H1 (cell line): ENCODE measurements at regions not wholly inside any gene's neighbourhood (a gene's known extent, or its start where the extent isn't known, plus 50 kb on each side); places are given as distances from the start of the nearest gene placed in this dataset.
"Not testable (repeated sequence)": the region's sequence is repeated elsewhere in the genome, so short reads cannot be mapped to it uniquely, and the experiment has no call there.

Experiments used
- CTCF ChIA-PET: fragments of 300-600 bp; sonication (Branson Sonifier 250); formaldehyde crosslinking; loops from one replicate; lab custom pipeline; 2021; ENCODE audit not compliant: partially characterized antibody; lab: Charles Lee
- POLR2A ChIA-PET: fragments of 300-600 bp; sonication (Branson Sonifier 250); formaldehyde crosslinking; loops from one replicate; lab custom pipeline; 2021; ENCODE audit warnings: inconsistent platforms; ENCODE audit not compliant: partially characterized antibody; lab: Charles Lee
- DNase-seq, 2 experiments: peaks; one replicate each; pipeline versions ENCODE4 v3.0.0 to v3.0.0-alpha.2; 2010 to 2022; ENCODE audit warnings: low spot score in 2 of 2, low read depth in 1 of 2, mixed read lengths in 1 of 2
- FAIRE-seq: peaks from 2 replicates; lab custom pipeline; 2011; peaks lifted over from hg19 to GRCh38; lab: Jason Lieb, UNC
- H2AFZ ChIP-seq: 2 replicates; pipeline ENCODE4 v1.8.1; 2012; ENCODE audit warnings: low read length, inconsistent platforms
- H2AK5ac ChIP-seq: 2 replicates; pipeline ENCODE4 v1.6.1; 2013; ENCODE audit warnings: low read depth, low read length
- H2BK120ac ChIP-seq: replicated peaks from 2 replicates; pipeline ENCODE3; 2013; ENCODE audit warnings: low read depth, low read length, inconsistent platforms
- H2BK12ac ChIP-seq: 2 replicates; pipeline ENCODE4 v1.6.1; 2013; ENCODE audit warnings: low read depth, low read length
- H2BK15ac ChIP-seq: 2 replicates; pipeline ENCODE4 v1.6.1; 2013; ENCODE audit warnings: low read length
- H2BK20ac ChIP-seq: 2 replicates; pipeline ENCODE4 v1.6.1; 2013; ENCODE audit warnings: low read length
- H2BK5ac ChIP-seq: 2 replicates; pipeline ENCODE4 v1.6.1; 2013; ENCODE audit warnings: low read depth, low read length
- H3K14ac ChIP-seq: 2 replicates; pipeline ENCODE4 v1.6.1; 2013; ENCODE audit warnings: inconsistent platforms; ENCODE audit not compliant: insufficient read length
- H3K18ac ChIP-seq: 2 replicates; pipeline ENCODE4 v1.6.1; 2013; ENCODE audit warnings: low read length; ENCODE audit errors: extremely low read depth
- H3K23ac ChIP-seq: 2 replicates; pipeline ENCODE4 v1.6.1; 2013; ENCODE audit warnings: inconsistent platforms; ENCODE audit not compliant: insufficient read length
- H3K23me2 ChIP-seq: 2 replicates; pipeline ENCODE4 v1.6.1; 2013; ENCODE audit warnings: low read depth, low read length
- H3K27ac ChIP-seq: 2 replicates; pipeline ENCODE4 v1.6.1; 2011; ENCODE audit warnings: low read depth, low read length, inconsistent platforms
- H3K27me3 ChIP-seq, 4 experiments: replicated peaks in 1 of 4; 1 replicate in 1 of 4; 2 replicates in 3 of 4; pipeline versions ENCODE4 v1.6.1 to v1.8.1; 2011 to 2013; ENCODE audit warnings: low read length in 3 of 4, mild to moderate bottlenecking in 3 of 4, inconsistent platforms in 2 of 4, mixed read lengths in 2 of 4, moderate library complexity in 1 of 4; ENCODE audit not compliant: control insufficient read depth in 3 of 4, insufficient read depth in 3 of 4; ENCODE audit errors: extremely low read depth in 1 of 4
- H3K36me3 ChIP-seq, 4 experiments: 2 replicates each; pipeline versions ENCODE4 v1.6.1 to v1.8.1; 2011 to 2013; ENCODE audit warnings: mild to moderate bottlenecking in 4 of 4, low read length in 3 of 4, moderate library complexity in 2 of 4, control low read depth in 1 of 4, inconsistent platforms in 1 of 4; ENCODE audit not compliant: insufficient read depth in 4 of 4, control insufficient read depth in 2 of 4
- H3K4ac ChIP-seq: replicated peaks from 2 replicates; pipeline ENCODE3; 2013; ENCODE audit warnings: low read length, low read depth, mixed read lengths, inconsistent platforms; ENCODE audit not compliant: insufficient read length
- H3K4me1 ChIP-seq, 4 experiments: replicated peaks in 1 of 4; 1 replicate in 1 of 4; 2 replicates in 3 of 4; pipeline versions ENCODE4 v1.6.1 to v1.8.1; 2011 to 2013; ENCODE audit warnings: low read length in 3 of 4, inconsistent platforms in 2 of 4, mixed read lengths in 1 of 4; ENCODE audit not compliant: insufficient read depth in 4 of 4, control insufficient read depth in 3 of 4
- H3K4me2 ChIP-seq, 2 experiments: 2 replicates each; pipeline versions ENCODE4 v1.6.1 to v1.8.1; 2011 to 2013; ENCODE audit warnings: low read depth in 2 of 2, low read length in 2 of 2, control low read depth in 1 of 2, inconsistent platforms in 1 of 2, mild to moderate bottlenecking in 1 of 2; ENCODE audit not compliant: insufficient read depth in 1 of 2
- H3K4me3 ChIP-seq, 4 experiments: fragments of 200-600, 300-600 bp in 1 of 4; sonication (generic), shearing (Covaris generic), sonication (Bioruptor Twin) in 1 of 4; 2 replicates each; pipeline versions ENCODE4 v1.5.1 to v1.8.1; 2011 to 2016; ENCODE audit warnings: low read length in 4 of 4, low read depth in 3 of 4, control low read depth in 2 of 4, inconsistent platforms in 2 of 4, mild to moderate bottlenecking in 2 of 4, mixed read lengths in 1 of 4, moderate library complexity in 1 of 4; ENCODE audit not compliant: insufficient read depth in 2 of 4; ENCODE audit errors: extremely low read depth in 1 of 4
- H3K56ac ChIP-seq: replicated peaks from 2 replicates; pipeline ENCODE3; 2013; ENCODE audit warnings: low read depth, mild to moderate bottlenecking, mixed read lengths, low read length, inconsistent platforms; ENCODE audit not compliant: insufficient read length
- H3K79me1 ChIP-seq: 2 replicates; pipeline ENCODE4 v1.6.1; 2013; ENCODE audit warnings: low read depth, low read length, control low read depth
- H3K79me2 ChIP-seq, 2 experiments: 2 replicates each; pipeline versions ENCODE4 v1.6.1 to v1.8.1; 2012 to 2013; ENCODE audit warnings: low read length in 2 of 2, mild to moderate bottlenecking in 2 of 2, inconsistent platforms in 1 of 2; ENCODE audit not compliant: insufficient read depth in 2 of 2, control insufficient read depth in 1 of 2
- H3K9ac ChIP-seq, 4 experiments: replicated peaks in 1 of 4; 1 replicate in 1 of 4; 2 replicates in 3 of 4; pipeline versions ENCODE4 v1.6.1 to v1.8.1; 2011 to 2013; ENCODE audit warnings: low read depth in 3 of 4, low read length in 3 of 4, control low read depth in 2 of 4, mild to moderate bottlenecking in 2 of 4, moderate library complexity in 2 of 4, inconsistent platforms in 1 of 4; ENCODE audit errors: extremely low read depth in 1 of 4
- H3K9me3 ChIP-seq, 2 experiments: 2 replicates each; pipeline versions ENCODE4 v1.6.1 to v1.8.1; 2012 to 2013; ENCODE audit warnings: mild to moderate bottlenecking in 2 of 2, moderate library complexity in 2 of 2, control low read depth in 1 of 2, inconsistent platforms in 1 of 2, low read depth in 1 of 2, low read length in 1 of 2, mixed read lengths in 1 of 2; ENCODE audit not compliant: insufficient read depth in 2 of 2
- H4K20me1 ChIP-seq, 2 experiments: replicated peaks in 1 of 2; 2 replicates each; pipeline versions ENCODE3 to v1.8.1; 2011 to 2013; ENCODE audit warnings: inconsistent platforms in 2 of 2, low read length in 2 of 2, mild to moderate bottlenecking in 1 of 2; ENCODE audit not compliant: insufficient read depth in 2 of 2, control insufficient read depth in 1 of 2
- H4K5ac ChIP-seq: 2 replicates; pipeline ENCODE4 v1.6.1; 2013; ENCODE audit warnings: low read length, low read depth, mixed read lengths, inconsistent platforms; ENCODE audit not compliant: insufficient read length
- H4K8ac ChIP-seq: 2 replicates; pipeline ENCODE4 v1.8.0; 2013; ENCODE audit warnings: mild to moderate bottlenecking, moderate library complexity, low read length, inconsistent platforms; ENCODE audit not compliant: insufficient read depth; ENCODE audit errors: extremely low read depth
- H4K91ac ChIP-seq: replicated peaks from 2 replicates; pipeline ENCODE3; 2013; ENCODE audit warnings: low read length, mixed read lengths, inconsistent platforms; ENCODE audit not compliant: insufficient read length
- JUN ChIP-seq: IDR thresholded peaks from 2 replicates; pipeline ENCODE4 v1.6.1; 2011; ENCODE audit warnings: low read depth, mild to moderate bottlenecking, improper control_type of control experiment, low read length
- RBBP5 ChIP-seq: IDR thresholded peaks from 2 replicates; pipeline ENCODE4 v1.7.1; 2012; ENCODE audit warnings: low read depth, mild to moderate bottlenecking, inconsistent platforms, low read length, moderate library complexity, borderline replicate concordance
- SUZ12 ChIP-seq: fragments of 200-600 bp; sonication (generic); IDR thresholded peaks from 2 replicates; pipeline ENCODE4 v1.6.1; 2012; ENCODE audit warnings: mild to moderate bottlenecking, inconsistent platforms, low read length, moderate library complexity, mixed read lengths
- WGBS, 2 experiments: shearing (Covaris generic) in 1 of 2; methylation state at CpG; one replicate each; pipeline versions ENCODE4 v1.1.6 to v1.1.7; 2013 to 2015; ENCODE audit warnings: low lambda C conversion rate in 2 of 2, mixed read lengths in 2 of 2, inconsistent platforms in 1 of 2, low coverage in 1 of 2, missing lambda C conversion rate in 1 of 2; ENCODE audit not compliant: insufficient replicate concordance in 2 of 2, insufficient coverage in 1 of 2, insufficient read length in 1 of 2; ENCODE audit errors: extremely low coverage in 1 of 2, missing lambda C conversion rate in 1 of 2; 5-methylcytosine and 5-hydroxymethylcytosine counted together

DNA sequence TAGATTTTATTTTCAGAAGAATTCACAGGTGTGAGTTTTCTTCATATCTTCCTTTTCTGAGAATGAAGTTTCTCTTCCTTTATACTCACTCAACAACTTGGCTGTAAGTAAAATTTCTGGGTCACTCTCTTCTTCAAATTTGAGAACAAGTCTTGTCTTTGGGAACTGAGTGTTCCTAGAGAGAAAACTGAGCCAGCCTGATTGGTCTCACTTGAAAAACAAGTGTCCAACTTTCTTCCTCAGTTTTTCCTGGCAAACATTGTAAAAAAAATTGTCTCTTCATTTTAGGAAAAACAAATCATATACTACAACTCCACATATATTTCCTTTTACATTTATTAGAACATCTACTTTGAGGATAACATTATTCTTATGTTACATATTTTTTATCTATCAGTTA is 156.1 kb upstream of the GHR start:
- Histone ChIP-seq H3K36me3 (no peaks in the 10 kb centered on the region), H2BK5ac (no peak overlapping the region), H3K4me3 (no peak overlapping the region), H2AFZ (no peak overlapping the region), H2BK20ac (no peak overlapping the region), H3K79me2 (no peaks in the 10 kb centered on the region), H3K4me2 (no peak overlapping the region), H3K9ac (no peak overlapping the region), H4K20me1 (no peaks in the 10 kb centered on the region), H3K18ac (no peak overlapping the region), H3K56ac (no peak overlapping the region), H3K4me1 (no peaks in the 10 kb centered on the region), H2BK12ac (no peak overlapping the region), H3K27me3 (no peaks in the 10 kb centered on the region), H4K5ac (no peak overlapping the region), H3K27ac (no peak overlapping the region), H3K14ac (no peak overlapping the region), H2BK120ac (no peak overlapping the region), H3K9me3 (no peaks in the 10 kb centered on the region), H2AK5ac (no peak overlapping the region), H2BK15ac (no peak overlapping the region), H3K4ac (no peak overlapping the region), H3K79me1 (no peaks in the 10 kb centered on the region), H3K23ac (no peak overlapping the region), H4K91ac (no peak overlapping the region), H4K8ac (no peak overlapping the region), H3K23me2 (no peaks in the 10 kb centered on the region; the same call in 1 of the 2 replicates)
- FAIRE-seq (no peak), DNase-seq (no peak)
- ChIA-PET POLR2A (no interaction called here), CTCF (no interaction called here)
- TF ChIP-seq RBBP5 (no peak), JUN (no peak), SUZ12 (no peak)

DNA sequence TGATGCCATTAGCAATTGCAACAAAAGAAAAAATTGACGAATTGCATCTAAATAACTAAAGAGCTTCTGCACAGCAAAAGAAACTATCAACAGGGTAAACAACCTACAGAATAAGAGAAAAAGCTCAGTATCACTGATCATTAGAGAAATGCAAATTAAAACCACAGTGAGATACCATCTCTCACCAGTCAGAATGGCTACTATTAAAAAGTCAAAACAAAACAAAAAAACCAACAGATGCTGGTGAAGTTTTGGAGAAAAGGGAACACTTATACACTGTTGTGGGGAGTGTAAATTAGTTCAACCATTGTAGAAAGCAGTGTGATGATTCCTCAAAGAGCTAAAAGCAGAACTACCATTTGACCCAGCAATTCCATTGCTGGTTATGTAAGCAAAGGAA is 155.1 kb upstream of the GHR start:
- H3K23me2 ChIP-seq, H3K79me1 ChIP-seq, H3K23ac ChIP-seq, H4K5ac ChIP-seq, H2AK5ac ChIP-seq, CTCF ChIA-PET, H3K4ac ChIP-seq, DNase-seq, H3K4me1 ChIP-seq, H3K56ac ChIP-seq, H4K20me1 ChIP-seq, H3K27me3 ChIP-seq, H3K4me3 ChIP-seq, H3K14ac ChIP-seq, FAIRE-seq, H2BK120ac ChIP-seq, H2BK12ac ChIP-seq, H2BK20ac ChIP-seq, H3K18ac ChIP-seq, H3K9ac ChIP-seq, H2AFZ ChIP-seq, H3K4me2 ChIP-seq, H3K9me3 ChIP-seq, H3K27ac ChIP-seq, H3K36me3 ChIP-seq, POLR2A ChIA-PET, H2BK15ac ChIP-seq, H2BK5ac ChIP-seq, H4K8ac ChIP-seq, H3K79me2 ChIP-seq, H4K91ac ChIP-seq: not testable (repeated sequence)
- WGBS, 2 experiments: 86% methylated on average over 1 of the region's 1 CpG; no CpG with 5 or more reads in 1 of the 2 experiments
